ENCODE measurements at regions not wholly inside any gene's neighbourhood (a gene's known extent, or its start where the extent isn't known, plus 50 kb on each side); places are given as distances from the start of the nearest gene placed in this dataset.

DNA sequence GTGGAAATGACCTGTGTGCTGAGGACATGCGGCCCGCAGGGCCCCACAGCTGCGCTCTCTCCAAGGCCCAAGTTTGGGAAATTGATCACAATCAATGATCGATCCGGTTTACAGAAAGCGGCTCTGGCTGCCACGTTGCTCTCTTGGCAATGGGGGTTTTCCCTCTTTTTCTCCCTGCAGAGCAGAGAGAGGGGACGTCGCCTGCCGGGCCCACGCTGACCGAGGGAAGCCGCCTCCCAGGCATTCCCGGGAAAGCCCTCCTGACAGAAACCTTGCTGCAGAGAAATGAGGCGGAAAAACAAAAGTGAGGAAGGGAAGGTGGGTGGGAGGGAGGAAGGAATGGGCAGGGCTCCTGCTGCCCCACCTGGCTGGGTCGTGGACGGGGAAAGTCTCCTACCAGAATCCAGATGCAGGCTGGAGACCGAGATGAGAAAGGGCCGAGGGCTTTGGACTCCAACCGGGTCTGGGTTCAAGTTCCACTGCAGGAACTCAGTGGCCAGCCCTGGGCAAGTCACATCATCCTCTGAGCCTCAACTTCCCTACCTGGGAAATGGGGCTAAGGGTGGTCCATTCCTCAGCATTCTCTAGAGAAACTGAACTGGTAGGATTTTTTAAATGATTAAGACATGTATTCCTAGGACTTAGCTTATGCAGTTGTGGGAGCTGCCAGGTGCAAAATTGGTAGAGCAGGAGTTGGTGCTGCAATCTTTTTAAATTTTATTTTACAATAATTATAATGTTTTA is 75.5 kb downstream of the PHETA1 start:
- no peak overlapping the region for H3K4me3 ChIP-seq
- TF ChIP-seq, protein P1, sequence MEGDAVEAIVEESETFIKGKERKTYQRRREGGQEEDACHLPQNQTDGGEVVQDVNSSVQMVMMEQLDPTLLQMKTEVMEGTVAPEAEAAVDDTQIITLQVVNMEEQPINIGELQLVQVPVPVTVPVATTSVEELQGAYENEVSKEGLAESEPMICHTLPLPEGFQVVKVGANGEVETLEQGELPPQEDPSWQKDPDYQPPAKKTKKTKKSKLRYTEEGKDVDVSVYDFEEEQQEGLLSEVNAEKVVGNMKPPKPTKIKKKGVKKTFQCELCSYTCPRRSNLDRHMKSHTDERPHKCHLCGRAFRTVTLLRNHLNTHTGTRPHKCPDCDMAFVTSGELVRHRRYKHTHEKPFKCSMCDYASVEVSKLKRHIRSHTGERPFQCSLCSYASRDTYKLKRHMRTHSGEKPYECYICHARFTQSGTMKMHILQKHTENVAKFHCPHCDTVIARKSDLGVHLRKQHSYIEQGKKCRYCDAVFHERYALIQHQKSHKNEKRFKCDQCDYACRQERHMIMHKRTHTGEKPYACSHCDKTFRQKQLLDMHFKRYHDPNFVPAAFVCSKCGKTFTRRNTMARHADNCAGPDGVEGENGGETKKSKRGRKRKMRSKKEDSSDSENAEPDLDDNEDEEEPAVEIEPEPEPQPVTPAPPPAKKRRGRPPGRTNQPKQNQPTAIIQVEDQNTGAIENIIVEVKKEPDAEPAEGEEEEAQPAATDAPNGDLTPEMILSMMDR (IDR thresholded peaks at IDR 0.05) = no peak
- no peaks in the 10 kb centered on the region for H3K4me1 ChIP-seq (ENCODE audit: control insufficient read depth in 1 of 2, low read depth in 2 of 2)
- H3K9me3 ChIP-seq = no peaks in the 10 kb centered on the region
- no peaks in the 10 kb centered on the region for H3K36me3 ChIP-seq
- no peaks in the 10 kb centered on the region for H3K27me3 ChIP-seq (replicated peaks; ENCODE audit: insufficient read depth)
- no peak for ATAC-seq (ENCODE audit: insufficient number of reproducible peaks, low FRiP score, low read depth)
- H3K27ac ChIP-seq = no peak overlapping the region
- DNase-seq (ENCODE audit: low spot score) = no peak

DNA sequence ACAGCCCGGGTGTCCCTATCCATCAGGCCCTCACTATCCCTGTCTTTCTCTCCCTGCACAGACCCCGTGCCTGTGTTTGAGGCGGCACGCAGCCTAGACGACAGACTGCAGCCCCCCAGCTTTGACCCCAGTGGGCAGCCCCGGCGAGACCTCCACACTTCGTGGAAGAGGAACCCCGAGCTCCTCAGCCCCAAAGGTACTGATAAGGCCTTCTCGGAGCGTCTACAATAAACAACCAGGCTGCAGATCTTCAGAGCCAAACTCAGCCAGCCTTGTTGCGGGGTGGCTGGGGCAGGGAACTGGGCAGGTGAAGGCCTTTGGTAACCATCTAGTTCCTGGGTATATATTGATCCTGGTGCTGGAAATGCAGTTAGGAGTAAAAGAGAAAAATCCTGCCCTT is 77.5 kb downstream of the PHETA1 start:
- no peaks in the 10 kb centered on the region for H3K4me1 ChIP-seq (ENCODE audit: control insufficient read depth in 1 of 2, low read depth in 2 of 2)
- ATAC-seq (ENCODE audit: insufficient number of reproducible peaks, low FRiP score, low read depth) (no peak), DNase-seq (ENCODE audit: low spot score) (no peak)
- TF ChIP-seq, protein P1 (IDR thresholded peaks at IDR 0.05) = no peak
- no peaks in the 10 kb centered on the region for H3K9me3 ChIP-seq
- no peak overlapping the region for H3K27ac ChIP-seq
- H3K27me3 ChIP-seq (replicated peaks; ENCODE audit: insufficient read depth) = no peaks in the 10 kb centered on the region
- H3K36me3 ChIP-seq = no peaks in the 10 kb centered on the region
- H3K4me3 ChIP-seq = no peak overlapping the region

DNA sequence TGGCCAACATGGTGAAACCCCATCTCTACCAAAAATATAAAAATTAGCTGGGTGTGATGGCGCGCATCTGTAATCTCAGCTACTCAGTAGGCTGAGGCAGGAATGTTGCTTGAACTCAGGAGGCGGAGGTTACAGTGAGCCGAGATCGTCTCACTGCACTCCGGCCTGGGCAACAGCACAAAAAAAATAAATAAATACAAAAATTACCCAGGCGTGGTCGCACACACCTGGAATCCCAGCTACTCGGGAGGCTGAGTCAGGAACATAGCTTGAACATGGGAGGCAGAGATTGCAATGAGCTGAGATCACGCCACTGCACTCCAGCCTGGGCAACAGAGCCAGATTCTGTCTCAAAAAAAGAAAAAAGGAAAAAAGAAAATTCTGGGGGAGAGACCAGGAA is 80.1 kb downstream of the PHETA1 start:
- TF ChIP-seq, protein P1 (IDR thresholded peaks at IDR 0.05) = no peak
- Histone ChIP-seq H3K4me3 (no peak overlapping the region), H3K4me1 (ENCODE audit: control insufficient read depth in 1 of 2, low read depth in 2 of 2) (no peaks in the 10 kb centered on the region), H3K9me3 (no peaks in the 10 kb centered on the region), H3K36me3 (no peaks in the 10 kb centered on the region), H3K27me3 (replicated peaks; ENCODE audit: insufficient read depth) (no peaks in the 10 kb centered on the region), H3K27ac (no peak overlapping the region)
- ATAC-seq (ENCODE audit: insufficient number of reproducible peaks, low FRiP score, low read depth) = no peak
- DNase-seq (ENCODE audit: low spot score) = no peak

DNA sequence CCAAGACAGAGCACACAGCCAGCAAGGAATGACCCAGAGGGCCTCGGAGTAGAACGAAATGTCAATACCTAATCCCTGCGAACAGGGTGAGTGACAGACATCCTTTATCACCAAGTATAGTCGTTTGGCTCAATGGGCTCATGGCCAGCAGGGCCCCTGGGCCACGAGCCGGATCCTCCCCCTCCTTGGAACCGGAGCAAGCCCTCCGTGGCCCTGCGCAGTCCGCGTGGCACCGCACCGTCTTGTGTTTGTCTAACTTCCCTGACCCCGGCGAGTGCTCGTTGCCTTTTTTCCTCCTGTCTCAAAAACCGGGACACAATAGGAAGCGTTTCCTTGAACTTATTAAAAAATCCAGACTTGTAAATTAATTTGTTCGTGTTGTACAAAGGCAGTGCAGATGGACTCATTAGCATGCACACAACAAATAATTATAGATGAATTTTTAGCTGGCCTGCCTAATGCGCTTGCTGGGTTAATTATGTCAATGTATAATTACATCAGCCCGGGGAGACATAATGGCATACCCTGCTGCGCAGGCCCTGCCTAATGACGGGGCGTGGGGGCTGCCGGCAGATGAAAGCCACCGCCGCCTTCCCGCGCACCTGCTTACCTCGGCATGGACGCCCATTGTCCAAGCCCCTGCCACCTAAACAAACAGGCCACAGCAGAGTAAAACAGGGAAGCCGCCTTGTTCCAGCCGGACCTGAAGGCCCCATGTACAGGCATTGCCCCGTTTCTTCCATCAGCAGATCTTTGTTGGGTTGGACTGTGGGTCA is 81.6 kb downstream of the PHETA1 start:
- ATAC-seq (ENCODE audit: insufficient number of reproducible peaks, low FRiP score, low read depth) = no peak
- TF ChIP-seq, protein P1 (IDR thresholded peaks at IDR 0.05) = no peak
- Histone ChIP-seq H3K36me3 (no peaks in the 10 kb centered on the region), H3K27ac (no peak overlapping the region), H3K4me1 (ENCODE audit: control insufficient read depth in 1 of 2, low read depth in 2 of 2) (no peaks in the 10 kb centered on the region), H3K9me3 (no peaks in the 10 kb centered on the region), H3K4me3 (no peak overlapping the region), H3K27me3 (replicated peaks; ENCODE audit: insufficient read depth) (no peaks in the 10 kb centered on the region)
- no peak for DNase-seq (ENCODE audit: low spot score)

DNA sequence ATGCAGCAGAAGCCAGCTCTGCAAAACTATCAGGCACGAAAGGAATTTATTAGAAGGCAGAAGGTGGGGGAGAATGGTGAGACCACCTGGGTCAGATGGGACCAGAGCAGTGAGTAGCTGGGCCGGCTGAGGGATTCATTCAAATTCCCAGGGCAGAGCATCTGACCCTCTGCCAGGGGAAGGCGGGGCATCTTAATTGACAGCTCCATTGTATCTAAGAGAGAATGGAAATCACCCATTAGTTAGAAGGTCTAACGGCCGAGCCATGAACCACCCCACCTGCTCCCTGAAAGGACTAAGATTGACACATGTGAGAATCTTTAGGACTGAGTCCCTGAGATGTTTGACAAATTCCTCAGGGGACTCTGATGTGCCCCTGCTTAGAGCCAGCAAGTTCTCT is 83.7 kb downstream of the PHETA1 start:
- Histone ChIP-seq H3K4me3 (no peak overlapping the region), H3K4me1 (ENCODE audit: control insufficient read depth in 1 of 2, low read depth in 2 of 2) (no peaks in the 10 kb centered on the region), H3K27ac (no peak overlapping the region), H3K27me3 (replicated peaks; ENCODE audit: insufficient read depth) (no peaks in the 10 kb centered on the region), H3K36me3 (no peaks in the 10 kb centered on the region), H3K9me3 (no peaks in the 10 kb centered on the region)
- no peak for ATAC-seq (ENCODE audit: insufficient number of reproducible peaks, low FRiP score, low read depth)
- no peak for DNase-seq (ENCODE audit: low spot score)
- TF ChIP-seq, protein P1 (IDR thresholded peaks at IDR 0.05) = no peak

Measured in thoracic aorta (tissue), 2 donors.